ENCODE measurements at regions not wholly inside any gene's neighbourhood (a gene's known extent, or its start where the extent isn't known, plus 50 kb on each side); places are given as distances from the start of the nearest gene placed in this dataset.

DNA sequence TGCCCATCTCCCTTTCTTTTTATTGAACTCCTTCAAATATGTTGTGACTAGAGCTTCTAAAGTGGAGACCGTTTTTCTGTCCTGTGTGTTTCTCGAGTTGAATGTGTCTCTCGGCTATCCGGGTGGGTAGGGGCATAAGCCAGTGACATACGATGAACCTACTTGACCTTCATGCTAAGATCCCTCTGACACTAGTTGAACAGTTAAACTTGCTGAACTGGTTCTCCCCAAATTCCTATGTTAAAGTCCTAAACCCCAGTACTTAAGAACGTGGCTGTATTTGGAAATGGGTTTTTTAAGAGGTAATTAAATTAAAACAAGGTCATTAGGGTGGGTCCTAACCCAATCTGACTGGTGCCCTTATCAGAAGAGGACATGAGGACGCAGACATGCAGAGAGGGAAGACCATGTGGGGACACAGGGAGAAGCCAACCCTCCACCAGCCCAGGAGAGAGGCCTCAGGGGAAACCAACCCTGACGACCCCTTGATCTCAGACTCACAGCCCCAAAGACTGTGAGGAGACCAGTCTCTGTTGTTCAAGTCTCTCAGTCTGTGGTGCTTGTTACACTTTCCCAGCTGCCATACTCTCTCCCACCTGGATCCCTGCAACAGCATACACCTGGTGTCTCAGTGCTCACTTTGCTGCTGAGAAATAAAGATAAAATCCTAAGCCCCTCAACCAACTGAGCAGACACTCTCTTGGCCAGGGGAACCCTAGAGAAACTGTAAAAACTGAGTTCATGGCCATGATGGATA is 208.4 kb downstream of the MYLK4 start:
- no peak overlapping the region for H3K4me3 ChIP-seq (ENCODE audit: extremely low read depth, insufficient read depth, low read length, poor library complexity, severe bottlenecking)
- H3K4me1 ChIP-seq (ENCODE audit: control insufficient read depth, insufficient read depth, low read length, poor library complexity, severe bottlenecking), result no peaks in the 10 kb centered on the region
- H3K36me3 ChIP-seq (ENCODE audit: control insufficient read depth, insufficient read depth, low read length), result no peaks in the 10 kb centered on the region
- WGBS, 2 experiments (ENCODE audit: insufficient coverage in 2 of 2), result 78 to 94% methylated on average over 6 to 8 of the region's 8 CpGs
- H3K9me3 ChIP-seq (ENCODE audit: control insufficient read depth, low read length), result peaks cover 3% of the 10 kb centered on the region
- no peak overlapping the region for H3K27ac ChIP-seq (ENCODE audit: low read depth, low read length, severe bottlenecking)

DNA sequence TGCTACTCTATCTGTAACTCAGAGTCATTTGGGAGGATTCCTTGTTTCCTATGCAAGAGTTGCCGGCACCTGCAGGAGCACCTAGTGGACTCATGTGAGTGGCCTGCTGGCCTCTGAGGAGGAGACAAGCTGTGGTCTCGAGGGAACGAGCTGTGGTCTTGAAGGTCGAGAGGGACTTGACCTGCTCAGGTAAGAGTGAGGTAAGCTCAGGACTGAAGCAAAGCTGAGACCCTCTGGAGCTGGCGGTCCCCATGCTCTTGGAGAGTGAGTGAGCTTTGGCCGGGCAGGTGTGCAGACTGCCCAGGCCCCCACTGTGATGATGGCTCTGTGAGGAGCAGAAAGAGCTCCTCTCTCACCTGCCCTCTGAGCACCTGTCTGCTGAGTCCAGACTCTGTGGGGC is 214.3 kb downstream of the MYLK4 start:
- H3K4me1 ChIP-seq (ENCODE audit: control insufficient read depth, insufficient read depth, low read length, poor library complexity, severe bottlenecking), result peaks cover 6% of the 10 kb centered on the region
- H3K36me3 ChIP-seq (ENCODE audit: control insufficient read depth, insufficient read depth, low read length), result no peaks in the 10 kb centered on the region
- H3K4me3 ChIP-seq (ENCODE audit: extremely low read depth, insufficient read depth, low read length, poor library complexity, severe bottlenecking), result no peak overlapping the region
- WGBS, 2 experiments (ENCODE audit: insufficient coverage in 2 of 2), result 85 to 94% methylated on average over 5 of the region's 6 CpGs
- no peak overlapping the region for H3K27ac ChIP-seq (ENCODE audit: low read depth, low read length, severe bottlenecking)
- no peaks in the 10 kb centered on the region for H3K9me3 ChIP-seq (ENCODE audit: control insufficient read depth, low read length)

DNA sequence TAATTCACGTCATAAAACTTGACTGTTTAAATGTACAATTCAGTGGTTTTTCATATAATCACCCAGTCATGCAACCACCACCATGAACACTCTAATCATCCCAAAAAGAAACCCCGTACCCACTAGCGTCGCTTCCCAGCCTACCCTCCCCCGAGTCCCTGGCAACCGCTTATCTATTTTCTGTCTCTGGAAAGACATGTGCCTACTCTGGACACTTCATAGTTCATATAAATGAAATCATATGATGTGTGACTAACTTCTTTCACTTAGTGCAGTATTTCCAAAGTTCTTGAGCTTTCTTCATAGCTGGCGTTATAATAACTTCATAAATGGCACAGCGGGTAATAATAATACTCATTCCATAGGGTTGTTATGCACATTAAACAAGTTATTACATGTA is 215.2 kb downstream of the MYLK4 start:
- Histone ChIP-seq H3K4me3 (ENCODE audit: extremely low read depth, insufficient read depth, low read length, poor library complexity, severe bottlenecking) (no peak overlapping the region), H3K27ac (ENCODE audit: low read depth, low read length, severe bottlenecking) (no peak overlapping the region), H3K9me3 (ENCODE audit: control insufficient read depth, low read length) (no peaks in the 10 kb centered on the region), H3K4me1 (ENCODE audit: control insufficient read depth, insufficient read depth, low read length, poor library complexity, severe bottlenecking) (peaks cover 6% of the 10 kb centered on the region), H3K36me3 (ENCODE audit: control insufficient read depth, insufficient read depth, low read length) (no peaks in the 10 kb centered on the region)
- 80 to 100% methylated on average over 1 of the region's 8 CpGs for WGBS, 2 experiments (ENCODE audit: insufficient coverage in 2 of 2)

DNA sequence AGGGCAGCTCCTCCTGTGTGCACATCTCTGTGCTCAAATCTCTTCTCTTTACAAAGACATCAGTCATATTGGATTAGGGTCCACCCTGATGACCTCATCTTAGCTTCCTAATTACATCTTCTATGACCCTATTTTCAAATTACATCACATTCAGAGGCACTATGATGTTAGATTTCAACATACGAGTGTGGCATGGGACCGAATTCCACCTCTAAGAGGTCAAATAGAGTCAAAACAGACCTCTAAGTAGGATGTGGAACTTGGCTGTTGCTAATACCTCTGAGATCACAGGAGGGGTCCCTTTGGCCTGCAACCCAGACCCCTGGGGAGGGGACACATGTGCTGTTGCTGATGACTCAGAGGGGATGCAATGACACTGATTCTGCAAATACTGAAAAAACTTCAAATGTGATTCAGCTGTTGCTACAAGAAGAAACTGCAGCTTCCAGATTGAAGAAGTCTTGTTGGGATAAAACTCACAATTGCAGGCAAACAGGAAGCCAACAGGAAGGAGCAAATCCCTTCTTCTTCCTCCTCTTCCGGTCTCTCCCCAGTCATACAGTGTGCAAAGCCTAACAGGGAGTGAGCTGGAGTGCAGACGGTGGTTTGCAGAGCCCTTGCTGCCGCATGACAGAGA is 216.2 kb downstream of the MYLK4 start:
- Histone ChIP-seq H3K4me3 (ENCODE audit: extremely low read depth, insufficient read depth, low read length, poor library complexity, severe bottlenecking) (no peak overlapping the region), H3K27ac (ENCODE audit: low read depth, low read length, severe bottlenecking) (no peak overlapping the region), H3K36me3 (ENCODE audit: control insufficient read depth, insufficient read depth, low read length) (no peaks in the 10 kb centered on the region), H3K9me3 (ENCODE audit: control insufficient read depth, low read length) (no peaks in the 10 kb centered on the region), H3K4me1 (ENCODE audit: control insufficient read depth, insufficient read depth, low read length, poor library complexity, severe bottlenecking) (peaks cover 6% of the 10 kb centered on the region)
- 73% methylated on average over 3 of the region's 5 CpGs; no CpG with 5 or more reads in 1 of the 2 experiments for WGBS, 2 experiments (ENCODE audit: insufficient coverage in 2 of 2)

DNA sequence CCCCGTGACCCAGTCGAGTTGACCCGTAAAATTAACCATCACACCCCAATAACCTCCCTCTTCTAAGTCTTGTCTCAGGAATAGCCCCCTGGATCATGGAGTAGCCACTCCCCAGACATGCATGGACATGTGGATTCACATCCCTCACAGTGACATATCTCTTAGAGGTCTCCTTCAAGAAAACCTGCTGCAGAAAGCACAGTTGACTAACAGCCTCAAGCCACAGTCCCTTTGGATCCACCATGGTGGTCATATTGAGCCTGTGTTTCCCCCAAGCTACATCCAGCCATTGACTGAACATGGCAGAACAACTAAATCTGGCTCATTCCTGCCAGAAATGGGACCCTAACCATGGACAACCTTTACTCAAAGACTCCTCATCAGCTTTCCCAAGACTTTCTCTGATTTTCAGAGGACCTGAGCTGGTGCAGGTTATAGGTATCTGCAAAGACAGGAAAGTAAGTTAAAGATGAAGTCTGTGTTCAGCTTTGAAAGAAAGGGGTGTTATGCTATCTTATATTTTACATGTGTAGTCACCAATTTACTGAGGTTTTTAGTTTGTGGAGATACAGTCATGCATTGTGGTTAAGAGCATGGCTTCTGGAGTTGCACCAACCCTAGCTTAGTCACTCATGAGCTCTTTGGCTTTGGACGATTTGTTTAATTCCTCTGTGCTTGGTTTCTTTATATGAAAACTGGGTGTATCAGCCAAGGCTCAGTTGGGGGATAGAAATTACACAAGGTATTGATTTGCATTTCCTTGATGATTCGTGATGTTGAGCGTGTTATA is 219.1 kb downstream of the MYLK4 start:
- WGBS, 2 experiments (ENCODE audit: insufficient coverage in 2 of 2), result 73 to 75% methylated on average over 2 to 3 of the region's 6 CpGs
- H3K27ac ChIP-seq (ENCODE audit: low read depth, low read length, severe bottlenecking), result no peak overlapping the region
- H3K4me1 ChIP-seq (ENCODE audit: control insufficient read depth, insufficient read depth, low read length, poor library complexity, severe bottlenecking), result peaks cover 6% of the 10 kb centered on the region

DNA sequence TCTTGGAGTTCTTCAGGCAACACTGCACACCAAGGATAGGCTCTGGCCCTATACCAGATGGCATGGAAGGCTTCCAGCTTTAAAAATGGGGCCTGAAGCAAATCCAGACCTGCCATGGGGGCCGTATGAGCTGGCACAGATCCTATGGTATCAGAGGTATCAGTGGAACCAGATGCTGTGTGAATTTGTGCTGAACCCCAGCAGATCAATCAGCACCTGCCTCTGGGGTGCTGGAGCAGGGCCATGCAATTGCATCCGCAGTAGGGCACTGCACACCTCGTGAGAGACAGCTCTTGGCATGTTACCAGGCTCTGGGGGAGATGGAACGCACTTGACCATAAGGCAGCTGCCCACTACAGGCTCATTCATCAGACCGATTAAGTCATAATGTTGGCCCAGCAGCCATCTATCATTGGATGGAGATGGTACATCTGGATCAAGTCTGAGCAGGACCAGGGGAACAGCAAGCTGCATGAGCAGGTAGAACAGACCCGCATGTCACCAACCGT is 221.5 kb downstream of the MYLK4 start:
- Histone ChIP-seq H3K9me3 (ENCODE audit: control insufficient read depth, low read length) (peaks cover 2% of the 10 kb centered on the region), H3K4me1 (ENCODE audit: control insufficient read depth, insufficient read depth, low read length, poor library complexity, severe bottlenecking) (no peaks in the 10 kb centered on the region), H3K27ac (ENCODE audit: low read depth, low read length, severe bottlenecking) (no peak overlapping the region), H3K36me3 (ENCODE audit: control insufficient read depth, insufficient read depth, low read length) (no peaks in the 10 kb centered on the region), H3K4me3 (ENCODE audit: extremely low read depth, insufficient read depth, low read length, poor library complexity, severe bottlenecking) (no peak overlapping the region)
- WGBS, 2 experiments (ENCODE audit: insufficient coverage in 2 of 2), result 56 to 79% methylated on average over 6 of the region's 7 CpGs

More for the DNA sequence above, 219.1 kb downstream of the MYLK4 start:
- H3K4me3 ChIP-seq (ENCODE audit: extremely low read depth, insufficient read depth, low read length, poor library complexity, severe bottlenecking), result no peak overlapping the region
- H3K36me3 ChIP-seq (ENCODE audit: control insufficient read depth, insufficient read depth, low read length), result no peaks in the 10 kb centered on the region
- H3K9me3 ChIP-seq (ENCODE audit: control insufficient read depth, low read length), result no peaks in the 10 kb centered on the region

- peaks cover 7% of the 10 kb centered on the region for H3K9me3 ChIP-seq (ENCODE audit: control insufficient read depth, low read length)
- no peak overlapping the region for H3K4me3 ChIP-seq (ENCODE audit: extremely low read depth, insufficient read depth, low read length, poor library complexity, severe bottlenecking)
- no peaks in the 10 kb centered on the region for H3K36me3 ChIP-seq (ENCODE audit: control insufficient read depth, insufficient read depth, low read length)
- no peaks in the 10 kb centered on the region for H3K4me1 ChIP-seq (ENCODE audit: control insufficient read depth, insufficient read depth, low read length, poor library complexity, severe bottlenecking)
- 80% methylated on average over 1 of the region's 4 CpGs; no CpG with 5 or more reads in 1 of the 2 experiments for WGBS, 2 experiments (ENCODE audit: insufficient coverage in 2 of 2)
- H3K27ac ChIP-seq (ENCODE audit: low read depth, low read length, severe bottlenecking), result no peak overlapping the region
Measured at GRCh38 chr6:2528156-2528555, 222.6 kb downstream of the MYLK4 start.

GRCh38 chr6:2526766-2527165 is 224.0 kb downstream of the MYLK4 start:
- H3K36me3 ChIP-seq (ENCODE audit: control insufficient read depth, insufficient read depth, low read length), result no peaks in the 10 kb centered on the region
- WGBS, 2 experiments (ENCODE audit: insufficient coverage in 2 of 2), result 83% methylated on average over 1 of the region's 3 CpGs; no CpG with 5 or more reads in 1 of the 2 experiments
- H3K27ac ChIP-seq (ENCODE audit: low read depth, low read length, severe bottlenecking), result no peak overlapping the region
- peaks cover 7% of the 10 kb centered on the region for H3K9me3 ChIP-seq (ENCODE audit: control insufficient read depth, low read length)
- no peaks in the 10 kb centered on the region for H3K4me1 ChIP-seq (ENCODE audit: control insufficient read depth, insufficient read depth, low read length, poor library complexity, severe bottlenecking)
- H3K4me3 ChIP-seq (ENCODE audit: extremely low read depth, insufficient read depth, low read length, poor library complexity, severe bottlenecking), result no peak overlapping the region

DNA sequence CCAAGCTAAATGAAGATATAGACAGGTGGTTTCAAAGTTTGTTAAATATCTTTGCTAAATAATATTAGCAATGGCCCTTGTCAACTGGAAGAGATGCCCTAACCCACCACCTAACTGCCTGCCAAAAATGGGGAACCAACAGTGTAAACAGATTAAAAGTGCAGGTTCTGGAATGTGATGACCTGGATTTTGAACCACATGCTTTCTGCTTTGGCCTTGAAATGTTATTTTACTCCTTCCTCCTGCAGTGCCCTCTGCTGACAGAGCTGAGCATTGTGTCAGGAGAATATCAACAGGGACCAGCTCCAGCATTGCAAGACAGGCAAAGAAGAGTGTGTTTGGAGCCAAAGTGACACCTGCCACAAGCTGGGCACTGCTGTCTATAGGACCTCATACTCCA is 226.6 kb downstream of the MYLK4 start:
- H3K36me3 ChIP-seq (ENCODE audit: control insufficient read depth, insufficient read depth, low read length), result no peaks in the 10 kb centered on the region
- no peaks in the 10 kb centered on the region for H3K4me1 ChIP-seq (ENCODE audit: control insufficient read depth, insufficient read depth, low read length, poor library complexity, severe bottlenecking)

GRCh38 chr6:2523061-2523460 is 227.7 kb downstream of the MYLK4 start:
- WGBS, 2 experiments (ENCODE audit: insufficient coverage in 2 of 2), result 90 to 95% methylated on average over 3 of the region's 3 CpGs
- Histone ChIP-seq H3K9me3 (ENCODE audit: control insufficient read depth, low read length) (peaks cover 29% of the 10 kb centered on the region), H3K4me3 (ENCODE audit: extremely low read depth, insufficient read depth, low read length, poor library complexity, severe bottlenecking) (no peak overlapping the region), H3K36me3 (ENCODE audit: control insufficient read depth, insufficient read depth, low read length) (no peaks in the 10 kb centered on the region), H3K4me1 (ENCODE audit: control insufficient read depth, insufficient read depth, low read length, poor library complexity, severe bottlenecking) (no peaks in the 10 kb centered on the region), H3K27ac (ENCODE audit: low read depth, low read length, severe bottlenecking) (no peak overlapping the region)

More for the DNA sequence above, 226.6 kb downstream of the MYLK4 start:
- Histone ChIP-seq H3K9me3 (ENCODE audit: control insufficient read depth, low read length) (peaks cover 23% of the 10 kb centered on the region), H3K27ac (ENCODE audit: low read depth, low read length, severe bottlenecking) (no peak overlapping the region), H3K4me3 (ENCODE audit: extremely low read depth, insufficient read depth, low read length, poor library complexity, severe bottlenecking) (no peak overlapping the region)
